WTC11 (cell line): ENCODE measurements at regions not wholly inside any gene's neighbourhood (a gene's known extent, or its start where the extent isn't known, plus 50 kb on each side); places are given as distances from the start of the nearest gene placed in this dataset.

Source experiments
- ATAC-seq: fragments of 200-7000 bp; cut with Tn5 transposase; 2 replicates; pipeline ENCODE4 v1.10.0; 2021; ENCODE audit warnings: mild to moderate bottlenecking, moderate library complexity
- CTCF ChIA-PET: fragments of 300-600 bp; sonication (Branson Sonifier 250); formaldehyde crosslinking; loops from one replicate; lab custom pipeline; 2021; ENCODE audit warnings: antibody characterized with exemption; lab: Charles Lee
- POLR2A ChIA-PET: fragments of 350-600 bp; sonication (Branson Sonifier 250); formaldehyde crosslinking; loops from one replicate; lab custom pipeline; 2021; ENCODE audit warnings: antibody characterized with exemption; lab: Charles Lee
- DNase-seq: peaks from one replicate; pipeline ENCODE4 v3.0.0; 2021; ENCODE audit warnings: low spot score
- H3K27ac Mint-ChIP-seq: 2 replicates; pipeline ENCODE4 v1.8.0; 2021; ENCODE audit warnings: mixed read lengths
- H3K27me3 Mint-ChIP-seq: 2 replicates; pipeline ENCODE4 v1.8.0; 2021; ENCODE audit warnings: low read depth, mild to moderate bottlenecking, moderate library complexity, mixed read lengths
- H3K36me3 Mint-ChIP-seq: 2 replicates; pipeline ENCODE4 v1.8.0; 2021; ENCODE audit warnings: mixed read lengths
- H3K4me1 Mint-ChIP-seq: 2 replicates; pipeline ENCODE4 v1.8.0; 2022; ENCODE audit warnings: mixed read lengths
- H3K4me3 Mint-ChIP-seq: 2 replicates; pipeline ENCODE4 v1.8.0; 2021; ENCODE audit warnings: mild to moderate bottlenecking, moderate library complexity, mixed read lengths
- H3K9me3 Mint-ChIP-seq: 2 replicates; pipeline ENCODE4 v1.8.0; 2021; ENCODE audit warnings: mixed read lengths
- ATF1 ChIP-seq: sonication (generic); formaldehyde crosslinking; IDR thresholded peaks from 2 replicates; pipeline ENCODE4 v1.8.1; 2023; ENCODE audit warnings: mild to moderate bottlenecking, moderate library complexity, missing genetic modification reagents
- CDX4 ChIP-seq: fragments of 250-450 bp; sonication (Bioruptor Pico); IDR thresholded peaks from 2 replicates; pipeline ENCODE4 v1.9.0; 2021; ENCODE audit warnings: moderate library complexity, mild to moderate bottlenecking, inconsistent platforms, borderline replicate concordance
- NR1H2 ChIP-seq: sonication (generic); formaldehyde crosslinking; IDR thresholded peaks from 2 replicates; pipeline ENCODE4 v1.9.0; 2021; ENCODE audit warnings: mild to moderate bottlenecking, moderate library complexity, missing genetic modification reagents
- ZBTB21 ChIP-seq: sonication (generic); formaldehyde crosslinking; IDR thresholded peaks from 2 replicates; pipeline ENCODE4 v1.8.1; 2023; ENCODE audit warnings: mild to moderate bottlenecking, missing genetic modification reagents, borderline replicate concordance
- ZNF532 ChIP-seq: fragments of 250-450 bp; sonication (Bioruptor Pico); IDR thresholded peaks from 2 replicates; pipeline ENCODE4 v1.9.0; 2021; ENCODE audit warnings: mild to moderate bottlenecking, borderline replicate concordance
- ZNF671 ChIP-seq: fragments of 250-450 bp; sonication (Bioruptor Pico); IDR thresholded peaks from 2 replicates; pipeline ENCODE4 v1.8.0; 2021; ENCODE audit warnings: mild to moderate bottlenecking
- ZSCAN18 ChIP-seq: fragments of 250-450 bp; sonication (Bioruptor Pico); IDR thresholded peaks from 2 replicates; pipeline ENCODE4 v2.1.2; 2022; ENCODE audit warnings: mild to moderate bottlenecking, moderate library complexity
- TF ChIP-seq, protein P1 (sequence below): sonication (generic); formaldehyde crosslinking; IDR thresholded peaks from 2 replicates; pipeline ENCODE4 v1.8.1; 2022; ENCODE audit warnings: missing genetic modification reagents, borderline replicate concordance
- TF ChIP-seq, protein P2 (sequence below): sonication (generic); formaldehyde crosslinking; IDR thresholded peaks from 2 replicates; pipeline ENCODE4 v1.8.1; 2023; ENCODE audit warnings: mild to moderate bottlenecking, missing genetic modification reagents, moderate library complexity
- TF ChIP-seq, protein P3 (sequence below): sonication (generic); formaldehyde crosslinking; IDR thresholded peaks from 2 replicates; pipeline ENCODE4 v1.8.1; 2023; ENCODE audit warnings: mild to moderate bottlenecking, missing genetic modification reagents, borderline replicate concordance
- TF ChIP-seq, protein P4 (sequence below): fragments of 200-600 bp; IDR thresholded peaks from 2 replicates; pipeline ENCODE4 v1.8.0; 2022; ENCODE audit warnings: antibody characterized with exemption

- DNase-seq, result no peak
- Mint-ChIP-seq H3K4me1 (peaks cover 14% of the 10 kb centered on the region), H3K4me3 (no peak overlapping the region), H3K36me3 (peaks cover 5% of the 10 kb centered on the region), H3K27me3 (no peaks in the 10 kb centered on the region), H3K9me3 (peaks cover 40% of the 10 kb centered on the region), H3K27ac (no peak overlapping the region)
- no peak for TF ChIP-seq ZSCAN18
- TF ChIP-seq NR1H2, result no peak
- TF ChIP-seq ATF1 (CRISPR knock-in tag), result no peak
- TF ChIP-seq CDX4 (CRISPR knock-in tag), result no peak
- TF ChIP-seq ZBTB21, result no peak
- TF ChIP-seq ZNF532 (CRISPR knock-in tag), result no peak
- TF ChIP-seq, protein P1, sequence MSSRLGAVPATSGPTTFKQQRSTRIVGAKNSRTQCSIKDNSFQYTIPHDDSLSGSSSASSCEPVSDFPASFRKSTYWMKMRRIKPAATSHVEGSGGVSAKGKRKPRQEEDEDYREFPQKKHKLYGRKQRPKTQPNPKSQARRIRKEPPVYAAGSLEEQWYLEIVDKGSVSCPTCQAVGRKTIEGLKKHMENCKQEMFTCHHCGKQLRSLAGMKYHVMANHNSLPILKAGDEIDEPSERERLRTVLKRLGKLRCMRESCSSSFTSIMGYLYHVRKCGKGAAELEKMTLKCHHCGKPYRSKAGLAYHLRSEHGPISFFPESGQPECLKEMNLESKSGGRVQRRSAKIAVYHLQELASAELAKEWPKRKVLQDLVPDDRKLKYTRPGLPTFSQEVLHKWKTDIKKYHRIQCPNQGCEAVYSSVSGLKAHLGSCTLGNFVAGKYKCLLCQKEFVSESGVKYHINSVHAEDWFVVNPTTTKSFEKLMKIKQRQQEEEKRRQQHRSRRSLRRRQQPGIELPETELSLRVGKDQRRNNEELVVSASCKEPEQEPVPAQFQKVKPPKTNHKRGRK (CRISPR knock-in tag), result no peak
- TF ChIP-seq, protein P2, sequence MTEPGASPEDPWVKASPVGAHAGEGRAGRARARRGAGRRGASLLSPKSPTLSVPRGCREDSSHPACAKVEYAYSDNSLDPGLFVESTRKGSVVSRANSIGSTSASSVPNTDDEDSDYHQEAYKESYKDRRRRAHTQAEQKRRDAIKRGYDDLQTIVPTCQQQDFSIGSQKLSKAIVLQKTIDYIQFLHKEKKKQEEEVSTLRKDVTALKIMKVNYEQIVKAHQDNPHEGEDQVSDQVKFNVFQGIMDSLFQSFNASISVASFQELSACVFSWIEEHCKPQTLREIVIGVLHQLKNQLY (CRISPR knock-in tag), result no peak
- no peak for TF ChIP-seq ZNF671
- TF ChIP-seq, protein P3, sequence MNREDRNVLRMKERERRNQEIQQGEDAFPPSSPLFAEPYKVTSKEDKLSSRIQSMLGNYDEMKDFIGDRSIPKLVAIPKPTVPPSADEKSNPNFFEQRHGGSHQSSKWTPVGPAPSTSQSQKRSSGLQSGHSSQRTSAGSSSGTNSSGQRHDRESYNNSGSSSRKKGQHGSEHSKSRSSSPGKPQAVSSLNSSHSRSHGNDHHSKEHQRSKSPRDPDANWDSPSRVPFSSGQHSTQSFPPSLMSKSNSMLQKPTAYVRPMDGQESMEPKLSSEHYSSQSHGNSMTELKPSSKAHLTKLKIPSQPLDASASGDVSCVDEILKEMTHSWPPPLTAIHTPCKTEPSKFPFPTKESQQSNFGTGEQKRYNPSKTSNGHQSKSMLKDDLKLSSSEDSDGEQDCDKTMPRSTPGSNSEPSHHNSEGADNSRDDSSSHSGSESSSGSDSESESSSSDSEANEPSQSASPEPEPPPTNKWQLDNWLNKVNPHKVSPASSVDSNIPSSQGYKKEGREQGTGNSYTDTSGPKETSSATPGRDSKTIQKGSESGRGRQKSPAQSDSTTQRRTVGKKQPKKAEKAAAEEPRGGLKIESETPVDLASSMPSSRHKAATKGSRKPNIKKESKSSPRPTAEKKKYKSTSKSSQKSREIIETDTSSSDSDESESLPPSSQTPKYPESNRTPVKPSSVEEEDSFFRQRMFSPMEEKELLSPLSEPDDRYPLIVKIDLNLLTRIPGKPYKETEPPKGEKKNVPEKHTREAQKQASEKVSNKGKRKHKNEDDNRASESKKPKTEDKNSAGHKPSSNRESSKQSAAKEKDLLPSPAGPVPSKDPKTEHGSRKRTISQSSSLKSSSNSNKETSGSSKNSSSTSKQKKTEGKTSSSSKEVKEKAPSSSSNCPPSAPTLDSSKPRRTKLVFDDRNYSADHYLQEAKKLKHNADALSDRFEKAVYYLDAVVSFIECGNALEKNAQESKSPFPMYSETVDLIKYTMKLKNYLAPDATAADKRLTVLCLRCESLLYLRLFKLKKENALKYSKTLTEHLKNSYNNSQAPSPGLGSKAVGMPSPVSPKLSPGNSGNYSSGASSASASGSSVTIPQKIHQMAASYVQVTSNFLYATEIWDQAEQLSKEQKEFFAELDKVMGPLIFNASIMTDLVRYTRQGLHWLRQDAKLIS, result no peak
- TF ChIP-seq, protein P4, sequence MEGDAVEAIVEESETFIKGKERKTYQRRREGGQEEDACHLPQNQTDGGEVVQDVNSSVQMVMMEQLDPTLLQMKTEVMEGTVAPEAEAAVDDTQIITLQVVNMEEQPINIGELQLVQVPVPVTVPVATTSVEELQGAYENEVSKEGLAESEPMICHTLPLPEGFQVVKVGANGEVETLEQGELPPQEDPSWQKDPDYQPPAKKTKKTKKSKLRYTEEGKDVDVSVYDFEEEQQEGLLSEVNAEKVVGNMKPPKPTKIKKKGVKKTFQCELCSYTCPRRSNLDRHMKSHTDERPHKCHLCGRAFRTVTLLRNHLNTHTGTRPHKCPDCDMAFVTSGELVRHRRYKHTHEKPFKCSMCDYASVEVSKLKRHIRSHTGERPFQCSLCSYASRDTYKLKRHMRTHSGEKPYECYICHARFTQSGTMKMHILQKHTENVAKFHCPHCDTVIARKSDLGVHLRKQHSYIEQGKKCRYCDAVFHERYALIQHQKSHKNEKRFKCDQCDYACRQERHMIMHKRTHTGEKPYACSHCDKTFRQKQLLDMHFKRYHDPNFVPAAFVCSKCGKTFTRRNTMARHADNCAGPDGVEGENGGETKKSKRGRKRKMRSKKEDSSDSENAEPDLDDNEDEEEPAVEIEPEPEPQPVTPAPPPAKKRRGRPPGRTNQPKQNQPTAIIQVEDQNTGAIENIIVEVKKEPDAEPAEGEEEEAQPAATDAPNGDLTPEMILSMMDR, result no peak
- ChIA-PET POLR2A (no interaction called here), CTCF (no interaction called here)
- ATAC-seq, result no peak
Measured at GRCh38 chr6:155635416-155635815, 179.8 kb upstream of the NOX3 start.
